ENCODE measurements at regions not wholly inside any gene's neighbourhood (a gene's known extent, or its start where the extent isn't known, plus 50 kb on each side); places are given as distances from the start of the nearest gene placed in this dataset.
"Not testable (repeated sequence)": the region's sequence is repeated elsewhere in the genome, so short reads cannot be mapped to it uniquely, and the experiment has no call there.

- Histone ChIP-seq H3K4me3 (ENCODE audit: severe bottlenecking) (no peak overlapping the region), H3K9me3 (ENCODE audit: severe bottlenecking) (no peaks in the 10 kb centered on the region), H3K27ac (ENCODE audit: poor library complexity, severe bottlenecking) (no peak overlapping the region), H3K36me3 (ENCODE audit: low read depth) (no peaks in the 10 kb centered on the region), H3K27me3 (ENCODE audit: insufficient read depth, poor library complexity, severe bottlenecking) (peaks cover 7% of the 10 kb centered on the region), H3K4me1 (ENCODE audit: insufficient read depth, poor library complexity, severe bottlenecking) (no peaks in the 10 kb centered on the region)
- DNase-seq (ENCODE audit: low spot score) (no peak), ATAC-seq (ENCODE audit: low read depth) (no peak)
- TF ChIP-seq CTCF (IDR thresholded peaks at IDR 0.05; ENCODE audit: poor library complexity, severe bottlenecking) = no peak
Observed at GRCh38 chr2:76009484-76009883, 298.8 kb upstream of the GCFC2 start.

- no peak overlapping the region for H3K4me3 ChIP-seq (ENCODE audit: severe bottlenecking)
- DNase-seq (ENCODE audit: low spot score) = no peak
- no peaks in the 10 kb centered on the region for H3K9me3 ChIP-seq (ENCODE audit: severe bottlenecking)
- no peak overlapping the region for H3K27ac ChIP-seq (ENCODE audit: poor library complexity, severe bottlenecking)
- H3K36me3 ChIP-seq (ENCODE audit: low read depth) = no peaks in the 10 kb centered on the region
- H3K27me3 ChIP-seq (ENCODE audit: insufficient read depth, poor library complexity, severe bottlenecking) = peaks cover 7% of the 10 kb centered on the region
- no peak for ATAC-seq (ENCODE audit: low read depth)
- H3K4me1 ChIP-seq (ENCODE audit: insufficient read depth, poor library complexity, severe bottlenecking) = no peaks in the 10 kb centered on the region
- no peak for TF ChIP-seq CTCF (IDR thresholded peaks at IDR 0.05; ENCODE audit: poor library complexity, severe bottlenecking)
Observed at GRCh38 chr2:76008001-76008702, 297.4 kb upstream of the GCFC2 start.

GRCh38 chr2:76000425-76000824 is 289.7 kb upstream of the GCFC2 start:
- Histone ChIP-seq H3K27ac (ENCODE audit: poor library complexity, severe bottlenecking) (no peak overlapping the region), H3K4me1 (ENCODE audit: insufficient read depth, poor library complexity, severe bottlenecking) (no peaks in the 10 kb centered on the region), H3K27me3 (ENCODE audit: insufficient read depth, poor library complexity, severe bottlenecking) (peaks cover 3% of the 10 kb centered on the region), H3K36me3 (ENCODE audit: low read depth) (no peaks in the 10 kb centered on the region), H3K9me3 (ENCODE audit: severe bottlenecking) (no peaks in the 10 kb centered on the region), H3K4me3 (ENCODE audit: severe bottlenecking) (no peak overlapping the region)
- no peak for DNase-seq (ENCODE audit: low spot score)
- ATAC-seq (ENCODE audit: low read depth) = no peak
- TF ChIP-seq CTCF (IDR thresholded peaks at IDR 0.05; ENCODE audit: poor library complexity, severe bottlenecking) = no peak

- Histone ChIP-seq H3K27ac (ENCODE audit: poor library complexity, severe bottlenecking) (no peak overlapping the region), H3K4me1 (ENCODE audit: insufficient read depth, poor library complexity, severe bottlenecking) (no peaks in the 10 kb centered on the region), H3K9me3 (ENCODE audit: severe bottlenecking) (no peaks in the 10 kb centered on the region), H3K4me3 (ENCODE audit: severe bottlenecking) (no peak overlapping the region), H3K27me3 (ENCODE audit: insufficient read depth, poor library complexity, severe bottlenecking) (peaks cover 3% of the 10 kb centered on the region), H3K36me3 (ENCODE audit: low read depth) (no peaks in the 10 kb centered on the region)
- TF ChIP-seq CTCF (IDR thresholded peaks at IDR 0.05; ENCODE audit: poor library complexity, severe bottlenecking) = no peak
- ATAC-seq (ENCODE audit: low read depth) (no peak), DNase-seq (ENCODE audit: low spot score) (no peak)
Observed at GRCh38 chr2:75998451-75998850, 287.7 kb upstream of the GCFC2 start.

GRCh38 chr2:75994759-75995158 is 284.0 kb upstream of the GCFC2 start:
- Histone ChIP-seq H3K4me1 (ENCODE audit: insufficient read depth, poor library complexity, severe bottlenecking) (no peaks in the 10 kb centered on the region), H3K9me3 (ENCODE audit: severe bottlenecking) (no peaks in the 10 kb centered on the region), H3K27ac (ENCODE audit: poor library complexity, severe bottlenecking) (no peak overlapping the region), H3K36me3 (ENCODE audit: low read depth) (no peaks in the 10 kb centered on the region), H3K4me3 (ENCODE audit: severe bottlenecking) (no peak overlapping the region), H3K27me3 (ENCODE audit: insufficient read depth, poor library complexity, severe bottlenecking) (peaks cover under 1% of the 10 kb centered on the region)
- peak; percentile 14 for TF ChIP-seq CTCF (IDR thresholded peaks at IDR 0.05; ENCODE audit: poor library complexity, severe bottlenecking)
- DNase-seq (ENCODE audit: low spot score) = no peak
- ATAC-seq (ENCODE audit: low read depth) = 0 out of 3 replicates have a peak, but pooled peaks have one; percentile 23

- not testable (repeated sequence) for DNase-seq (ENCODE audit: low spot score); H3K36me3 ChIP-seq (ENCODE audit: low read depth); H3K9me3 ChIP-seq (ENCODE audit: severe bottlenecking); H3K27ac ChIP-seq (ENCODE audit: poor library complexity, severe bottlenecking); H3K27me3 ChIP-seq (ENCODE audit: insufficient read depth, poor library complexity, severe bottlenecking); H3K4me3 ChIP-seq (ENCODE audit: severe bottlenecking); ATAC-seq (ENCODE audit: low read depth); H3K4me1 ChIP-seq (ENCODE audit: insufficient read depth, poor library complexity, severe bottlenecking)
Observed at GRCh38 chr2:75988622-75989021, 277.9 kb upstream of the GCFC2 start.
